ENCODE measurements at regions not wholly inside any gene's neighbourhood (a gene's known extent, or its start where the extent isn't known, plus 50 kb on each side); places are given as distances from the start of the nearest gene placed in this dataset.

DNA sequence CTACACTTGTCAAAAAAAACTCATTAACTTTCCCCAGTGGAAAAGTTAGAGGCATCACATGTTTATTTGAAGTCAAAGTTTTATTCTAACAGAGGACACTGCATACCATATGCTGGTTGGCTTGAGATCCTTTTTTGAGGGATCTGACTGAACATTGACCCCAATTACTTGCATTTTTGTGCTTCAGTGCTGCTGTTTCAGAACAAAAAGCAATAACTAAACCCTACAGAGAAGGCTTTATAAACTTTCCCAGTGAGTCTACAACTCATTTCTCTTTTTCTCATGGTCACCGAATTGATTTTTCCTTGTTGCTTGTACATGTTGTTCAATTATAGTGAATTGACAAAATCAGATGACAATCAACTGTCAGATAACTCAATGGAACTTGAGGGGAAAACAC lies 69.3 kb upstream of the PHYHIPL start:
- Mint-ChIP-seq H3K36me3 (no peaks in the 10 kb centered on the region), H3K4me1 (peaks cover 5% of the 10 kb centered on the region), H3K4me3 (no peak overlapping the region), H3K27me3 (ENCODE audit: low read depth) (no peaks in the 10 kb centered on the region), H3K27ac (no peak overlapping the region), H3K9me3 (no peaks in the 10 kb centered on the region)
- DNase-seq (ENCODE audit: low spot score) (no peak), ATAC-seq (no peak)
- ChIA-PET POLR2A (no interaction called here), CTCF (interaction anchor here (1.7 kb wide), 1 partner anchor 69 kb away, joined by 3 read pairs; the partner anchor contains the start of gene PHYHIPL)
- TF ChIP-seq ZNF138 (CRISPR knock-in tag; conservative IDR thresholded peaks at IDR 0.05): no peak
- no peak for TF ChIP-seq NR2C2 (CRISPR knock-in tag; IDR thresholded peaks at IDR 0.05)
- TF ChIP-seq, protein P1, sequence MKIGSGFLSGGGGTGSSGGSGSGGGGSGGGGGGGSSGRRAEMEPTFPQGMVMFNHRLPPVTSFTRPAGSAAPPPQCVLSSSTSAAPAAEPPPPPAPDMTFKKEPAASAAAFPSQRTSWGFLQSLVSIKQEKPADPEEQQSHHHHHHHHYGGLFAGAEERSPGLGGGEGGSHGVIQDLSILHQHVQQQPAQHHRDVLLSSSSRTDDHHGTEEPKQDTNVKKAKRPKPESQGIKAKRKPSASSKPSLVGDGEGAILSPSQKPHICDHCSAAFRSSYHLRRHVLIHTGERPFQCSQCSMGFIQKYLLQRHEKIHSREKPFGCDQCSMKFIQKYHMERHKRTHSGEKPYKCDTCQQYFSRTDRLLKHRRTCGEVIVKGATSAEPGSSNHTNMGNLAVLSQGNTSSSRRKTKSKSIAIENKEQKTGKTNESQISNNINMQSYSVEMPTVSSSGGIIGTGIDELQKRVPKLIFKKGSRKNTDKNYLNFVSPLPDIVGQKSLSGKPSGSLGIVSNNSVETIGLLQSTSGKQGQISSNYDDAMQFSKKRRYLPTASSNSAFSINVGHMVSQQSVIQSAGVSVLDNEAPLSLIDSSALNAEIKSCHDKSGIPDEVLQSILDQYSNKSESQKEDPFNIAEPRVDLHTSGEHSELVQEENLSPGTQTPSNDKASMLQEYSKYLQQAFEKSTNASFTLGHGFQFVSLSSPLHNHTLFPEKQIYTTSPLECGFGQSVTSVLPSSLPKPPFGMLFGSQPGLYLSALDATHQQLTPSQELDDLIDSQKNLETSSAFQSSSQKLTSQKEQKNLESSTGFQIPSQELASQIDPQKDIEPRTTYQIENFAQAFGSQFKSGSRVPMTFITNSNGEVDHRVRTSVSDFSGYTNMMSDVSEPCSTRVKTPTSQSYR (CRISPR knock-in tag; IDR thresholded peaks at IDR 0.05): no peak
- no peak for TF ChIP-seq ATF1 (CRISPR knock-in tag; IDR thresholded peaks at IDR 0.05)
- no peak for TF ChIP-seq RELA (CRISPR knock-in tag; IDR thresholded peaks at IDR 0.05; ENCODE audit: borderline replicate concordance)
- no peak for TF ChIP-seq SMAD3 (CRISPR knock-in tag; IDR thresholded peaks at IDR 0.05; ENCODE audit: borderline replicate concordance)
- TF ChIP-seq GRHL2 (CRISPR knock-in tag; IDR thresholded peaks at IDR 0.05; ENCODE audit: insufficient replicate concordance, severe bottlenecking): no peak
- no peak for TF ChIP-seq ZNF396 (CRISPR knock-in tag; IDR thresholded peaks at IDR 0.05; ENCODE audit: borderline replicate concordance)
- no peak for TF ChIP-seq PRRX2 (CRISPR knock-in tag; IDR thresholded peaks at IDR 0.05)

DNA sequence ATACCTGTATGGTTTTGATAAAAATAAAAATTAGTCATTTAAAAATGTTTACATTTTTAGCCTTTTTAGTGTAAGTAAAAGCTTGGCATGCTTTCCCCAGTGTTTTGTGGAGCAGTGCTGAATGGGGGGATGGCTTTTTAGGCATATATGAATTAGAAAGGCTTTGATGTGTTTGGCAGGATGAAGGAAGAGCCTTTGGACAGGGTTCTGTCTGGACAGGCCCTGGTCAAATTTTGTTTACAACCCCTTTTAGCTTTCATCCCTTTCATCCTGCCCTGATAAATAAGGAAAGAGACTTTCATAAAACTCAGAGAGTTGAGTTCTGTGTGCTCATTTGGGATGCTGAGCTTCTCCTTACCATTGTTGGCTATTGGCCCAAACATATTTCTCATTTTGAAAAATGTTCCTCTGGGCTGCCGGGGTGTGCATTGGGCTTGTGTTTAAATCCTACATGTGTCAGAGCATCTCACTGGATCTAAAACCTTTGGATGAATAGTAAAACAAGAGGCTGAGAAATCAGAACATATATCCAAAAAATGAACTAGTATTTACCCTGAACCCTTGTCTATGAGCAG lies 68.1 kb upstream of the PHYHIPL start:
- ChIA-PET CTCF (interaction anchor here (1.7 kb wide), 1 partner anchor 68 kb away, joined by 3 read pairs; the partner anchor contains the start of gene PHYHIPL), POLR2A (no interaction called here)
- H3K9me3 Mint-ChIP-seq: no peaks in the 10 kb centered on the region

More for the DNA sequence above, 68.1 kb upstream of the PHYHIPL start:
- no peak for DNase-seq (ENCODE audit: low spot score)
- ATAC-seq: no peak
- H3K4me1 Mint-ChIP-seq: peaks cover 5% of the 10 kb centered on the region
- no peak overlapping the region for H3K4me3 Mint-ChIP-seq
- H3K27me3 Mint-ChIP-seq (ENCODE audit: low read depth): no peaks in the 10 kb centered on the region
- H3K27ac Mint-ChIP-seq: no peak overlapping the region
- H3K36me3 Mint-ChIP-seq: no peaks in the 10 kb centered on the region
- TF ChIP-seq, protein P2, sequence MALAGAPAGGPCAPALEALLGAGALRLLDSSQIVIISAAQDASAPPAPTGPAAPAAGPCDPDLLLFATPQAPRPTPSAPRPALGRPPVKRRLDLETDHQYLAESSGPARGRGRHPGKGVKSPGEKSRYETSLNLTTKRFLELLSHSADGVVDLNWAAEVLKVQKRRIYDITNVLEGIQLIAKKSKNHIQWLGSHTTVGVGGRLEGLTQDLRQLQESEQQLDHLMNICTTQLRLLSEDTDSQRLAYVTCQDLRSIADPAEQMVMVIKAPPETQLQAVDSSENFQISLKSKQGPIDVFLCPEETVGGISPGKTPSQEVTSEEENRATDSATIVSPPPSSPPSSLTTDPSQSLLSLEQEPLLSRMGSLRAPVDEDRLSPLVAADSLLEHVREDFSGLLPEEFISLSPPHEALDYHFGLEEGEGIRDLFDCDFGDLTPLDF (CRISPR knock-in tag; IDR thresholded peaks at IDR 0.05): no peak
- TF ChIP-seq NFE2L1 (CRISPR knock-in tag; IDR thresholded peaks at IDR 0.05): no peak
- TF ChIP-seq HMGA2 (CRISPR knock-in tag; IDR thresholded peaks at IDR 0.05): no peak
- TF ChIP-seq, protein P3, sequence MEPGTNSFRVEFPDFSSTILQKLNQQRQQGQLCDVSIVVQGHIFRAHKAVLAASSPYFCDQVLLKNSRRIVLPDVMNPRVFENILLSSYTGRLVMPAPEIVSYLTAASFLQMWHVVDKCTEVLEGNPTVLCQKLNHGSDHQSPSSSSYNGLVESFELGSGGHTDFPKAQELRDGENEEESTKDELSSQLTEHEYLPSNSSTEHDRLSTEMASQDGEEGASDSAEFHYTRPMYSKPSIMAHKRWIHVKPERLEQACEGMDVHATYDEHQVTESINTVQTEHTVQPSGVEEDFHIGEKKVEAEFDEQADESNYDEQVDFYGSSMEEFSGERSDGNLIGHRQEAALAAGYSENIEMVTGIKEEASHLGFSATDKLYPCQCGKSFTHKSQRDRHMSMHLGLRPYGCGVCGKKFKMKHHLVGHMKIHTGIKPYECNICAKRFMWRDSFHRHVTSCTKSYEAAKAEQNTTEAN (CRISPR knock-in tag; IDR thresholded peaks at IDR 0.05): no peak
- TF ChIP-seq ARID4B (CRISPR knock-in tag; IDR thresholded peaks at IDR 0.05; ENCODE audit: borderline replicate concordance): no peak
- no peak for TF ChIP-seq NR2C2 (CRISPR knock-in tag; IDR thresholded peaks at IDR 0.05)
- TF ChIP-seq CTCF (IDR thresholded peaks at IDR 0.05): no peak
